SK-N-SH (cell line): ENCODE measurements at regions not wholly inside any gene's neighbourhood (a gene's known extent, or its start where the extent isn't known, plus 50 kb on each side); places are given as distances from the start of the nearest gene placed in this dataset.

Experiments used
- CTCF ChIA-PET: fragments of 300-600, 350-600 bp; formaldehyde crosslinking; extraction: SDS; loops from one replicate; lab custom pipeline; 2021; lab: Yijun Ruan, JAX
- POLR2A ChIA-PET: fragments of 350-600 bp; sonication (Branson Sonifier 250); formaldehyde crosslinking; extraction: SDS; loops from one replicate; lab custom pipeline; 2020; ENCODE audit warnings: antibody characterized with exemption, inconsistent platforms; lab: Yijun Ruan, JAX
- DNase-seq: peaks from one replicate; pipeline ENCODE4 v3.0.0; 2012
- H2AFZ ChIP-seq: fragments of 200-600 bp; sonication (generic); 2 replicates; pipeline ENCODE4 v1.8.1; 2016; ENCODE audit warnings: antibody characterized with exemption, mild to moderate bottlenecking, low read depth
- H3F3A ChIP-seq: fragments of 200-600 bp; sonication (generic); replicated peaks from 2 replicates; pipeline ENCODE3; 2016; ENCODE audit warnings: antibody characterized with exemption, mild to moderate bottlenecking; ENCODE audit not compliant: insufficient read depth
- H3K27ac ChIP-seq, 2 experiments: fragments of 200-500 bp in 1 of 2; fragments of 200-600 bp in 1 of 2; sonication (Bioruptor generic) in 1 of 2; sonication (generic), shearing (Covaris generic) in 1 of 2; 2 replicates each; pipeline versions ENCODE4 v1.5.1 to v1.6.1; 2014 to 2016; ENCODE audit warnings: low read depth in 2 of 2, inconsistent platforms in 1 of 2, low read length in 1 of 2, mild to moderate bottlenecking in 1 of 2, mixed read lengths in 1 of 2
- H3K27me3 ChIP-seq: fragments of 200-600 bp; sonication (generic), shearing (Covaris generic); 2 replicates; pipeline ENCODE4 v1.6.1; 2016; ENCODE audit warnings: mixed run types; ENCODE audit not compliant: insufficient read depth
- H3K36me3 ChIP-seq, 2 experiments: fragments of 200-500 bp in 1 of 2; fragments of 200-600 bp in 1 of 2; sonication (Bioruptor generic) in 1 of 2; sonication (generic) in 1 of 2; replicated peaks in 1 of 2; 2 replicates each; pipeline versions ENCODE3 to v1.5.1; 2014 to 2016; ENCODE audit warnings: low read length in 1 of 2, mild to moderate bottlenecking in 1 of 2; ENCODE audit not compliant: insufficient read depth in 2 of 2, control insufficient read depth in 1 of 2
- H3K4me1 ChIP-seq, 2 experiments: fragments of 200-500 bp in 1 of 2; fragments of 200-600 bp in 1 of 2; sonication (Bioruptor generic) in 1 of 2; sonication (generic), shearing (Covaris generic) in 1 of 2; 2 replicates each; pipeline versions ENCODE4 v1.5.1 to v1.6.1; 2014 to 2016; ENCODE audit warnings: low read depth in 1 of 2, low read length in 1 of 2, mixed run types in 1 of 2; ENCODE audit not compliant: insufficient read depth in 2 of 2, control insufficient read depth in 1 of 2
- H3K4me2 ChIP-seq: fragments of 200-600 bp; sonication (generic), shearing (Covaris generic); 2 replicates; pipeline ENCODE4 v1.6.1; 2017; ENCODE audit warnings: mixed run types
- H3K4me3 ChIP-seq, 2 experiments: fragments of 200-500 bp in 1 of 2; fragments of 200-600 bp in 1 of 2; sonication (Bioruptor generic) in 1 of 2; sonication (generic), shearing (Covaris generic) in 1 of 2; 2 replicates each; pipeline versions ENCODE4 v1.5.1 to v1.8.1; 2014 to 2016; ENCODE audit warnings: low read depth in 2 of 2, inconsistent platforms in 1 of 2, low read length in 1 of 2, mild to moderate bottlenecking in 1 of 2, mixed read lengths in 1 of 2, moderate library complexity in 1 of 2
- H3K79me2 ChIP-seq: fragments of 200-600 bp; sonication (generic); 2 replicates; pipeline ENCODE4 v1.8.1; 2017; ENCODE audit warnings: mild to moderate bottlenecking; ENCODE audit not compliant: insufficient read depth
- H3K9ac ChIP-seq: fragments of 200-600 bp; sonication (generic); 2 replicates; pipeline ENCODE4 v1.6.1; 2017; ENCODE audit warnings: mixed run types
- H3K9me2 ChIP-seq: fragments of 200-600 bp; sonication (generic); 2 replicates; pipeline ENCODE4 v1.6.1; 2017; ENCODE audit warnings: mixed run types
- H3K9me3 ChIP-seq: fragments of 200-600 bp; sonication (generic); 2 replicates; pipeline ENCODE4 v1.6.1; 2017; ENCODE audit warnings: mixed run types, mild to moderate bottlenecking, moderate library complexity
- H4K20me1 ChIP-seq: fragments of 200-600 bp; sonication (generic); 2 replicates; pipeline ENCODE4 v1.6.1; 2017; ENCODE audit warnings: mild to moderate bottlenecking, mixed run types; ENCODE audit not compliant: insufficient read depth
- CHD2 ChIP-seq: fragments of 150-350 bp; IDR thresholded peaks from 2 replicates; pipeline ENCODE4 v1.6.1; 2018; ENCODE audit warnings: low read length; ENCODE audit not compliant: partially characterized antibody
- EZH2phosphoT487 ChIP-seq: fragments of 200-600 bp; sonication (generic); IDR thresholded peaks from 2 replicates; pipeline ENCODE4 v1.6.1; 2017; ENCODE audit warnings: low read depth, mixed run types, mild to moderate bottlenecking, antibody characterized with exemption, moderate library complexity, borderline replicate concordance
- FOXJ3 ChIP-seq: sonication (generic); formaldehyde crosslinking; IDR thresholded peaks from 2 replicates; pipeline ENCODE4 v1.5.1; 2020; ENCODE audit warnings: mild to moderate bottlenecking, missing genetic modification reagents
- FOXM1 ChIP-seq: IDR thresholded peaks from 2 replicates; pipeline ENCODE4 v1.4.0; 2012; ENCODE audit warnings: low read depth, mild to moderate bottlenecking
- GABPA ChIP-seq: IDR thresholded peaks from 2 replicates; pipeline ENCODE4 v1.4.0; 2012; ENCODE audit warnings: low read depth, mild to moderate bottlenecking
- GATA2 ChIP-seq: sonication (generic); formaldehyde crosslinking; IDR thresholded peaks from 2 replicates; pipeline ENCODE4 v1.5.0; 2020; ENCODE audit warnings: mild to moderate bottlenecking, missing genetic modification reagents
- JUND ChIP-seq: IDR thresholded peaks from 2 replicates; pipeline ENCODE4 v1.4.0; 2012
- NFIC ChIP-seq: IDR thresholded peaks from 2 replicates; pipeline ENCODE4 v1.4.0; 2012; ENCODE audit warnings: borderline replicate concordance
- NRF1 ChIP-seq: IDR thresholded peaks from 2 replicates; pipeline ENCODE4 v1.6.1; 2012; ENCODE audit warnings: low read depth, mild to moderate bottlenecking, low read length
- POLR2AphosphoS5 ChIP-seq: IDR thresholded peaks from 2 replicates; pipeline ENCODE4 v1.6.1; 2012; ENCODE audit warnings: low read depth, low read length
- RAD21 ChIP-seq: IDR thresholded peaks from 2 replicates; pipeline ENCODE4 v1.6.1; 2012; ENCODE audit warnings: mild to moderate bottlenecking, low read length
- RCOR1 ChIP-seq: fragments of 150-350 bp; IDR thresholded peaks from 2 replicates; pipeline ENCODE4 v1.6.1; 2017; ENCODE audit warnings: antibody characterized with exemption, low read length
- RXRA ChIP-seq: IDR thresholded peaks from 2 replicates; pipeline ENCODE4 v1.4.0; 2012; ENCODE audit warnings: low read depth, mild to moderate bottlenecking, borderline replicate concordance
- TEAD4 ChIP-seq: IDR thresholded peaks from 2 replicates; pipeline ENCODE4 v1.4.0; 2012; ENCODE audit warnings: mild to moderate bottlenecking, borderline replicate concordance; ENCODE audit not compliant: insufficient read depth
- YY1 ChIP-seq: IDR thresholded peaks from 2 replicates; pipeline ENCODE4 v1.4.0; 2012; ENCODE audit warnings: low read depth, mild to moderate bottlenecking
- TF ChIP-seq, protein P1 (sequence below): fragments of 200-600 bp; sonication (generic); IDR thresholded peaks from 2 replicates; pipeline ENCODE4 v1.6.1; 2017; ENCODE audit warnings: antibody characterized with exemption, mild to moderate bottlenecking, moderate library complexity
- TF ChIP-seq, protein P2 (sequence below): IDR thresholded peaks from 2 replicates; pipeline ENCODE4 v1.6.1; 2012; ENCODE audit warnings: mild to moderate bottlenecking, low read depth, low read length, moderate library complexity
- TF ChIP-seq, protein P3 (sequence below): IDR thresholded peaks from 2 replicates; pipeline ENCODE4 v1.4.0; 2012; ENCODE audit warnings: low read depth
- TF ChIP-seq, protein P4 (sequence below): IDR thresholded peaks from 2 replicates; pipeline ENCODE4 v1.4.0; 2012; ENCODE audit warnings: low read depth, borderline replicate concordance
- TF ChIP-seq, protein P5 (sequence below): IDR thresholded peaks from 2 replicates; pipeline ENCODE4 v1.4.0; 2012; ENCODE audit warnings: low read depth, borderline replicate concordance

DNA sequence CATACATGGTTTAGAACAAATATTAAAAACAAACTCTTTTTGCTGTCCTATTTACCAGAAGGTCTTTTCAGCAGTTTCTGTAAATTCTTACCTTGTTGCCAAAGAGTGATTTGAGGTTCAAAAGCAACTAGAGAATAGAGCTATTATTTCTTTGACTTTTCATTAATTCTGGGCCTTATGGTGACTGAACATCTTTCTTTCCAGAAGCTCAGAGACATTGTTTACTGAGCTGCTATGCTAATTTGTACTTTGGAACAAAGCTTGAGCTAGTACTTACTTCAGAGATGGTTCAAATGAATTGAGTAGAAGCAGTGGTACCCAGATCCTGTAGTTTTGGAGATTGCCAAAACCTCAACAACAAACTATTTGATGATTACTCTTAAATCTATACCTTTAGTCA is 331.2 kb downstream of the SPRY2 start:
- H2AFZ ChIP-seq = no peak overlapping the region
- ChIA-PET CTCF (interaction anchor here (1.2 kb wide), 1 partner anchor 287 kb away, joined by 4 read pairs; no protein-coding TSS in a partner anchor), POLR2A (no interaction called here)
- no peak overlapping the region for H3K4me2 ChIP-seq
- no peak overlapping the region for H3K4me3 ChIP-seq
- peaks cover 9 to 13% of the 10 kb centered on the region in 2 experiments for H3K4me1 ChIP-seq
- no peak overlapping the region for H3K27ac ChIP-seq
- H3K9ac ChIP-seq = no peak overlapping the region
- H3K9me2 ChIP-seq = no peaks in the 10 kb centered on the region
- H3K79me2 ChIP-seq = no peaks in the 10 kb centered on the region
- DNase-seq = no peak
- H4K20me1 ChIP-seq = no peaks in the 10 kb centered on the region
- no peaks in the 10 kb centered on the region for H3K36me3 ChIP-seq
- TF ChIP-seq CHD2 (no peak), YY1 (no peak), GATA2 (CRISPR knock-in tag) (no peak), POLR2AphosphoS5 (no peak), NRF1 (no peak), RAD21 (no peak), RXRA (no peak), GABPA (no peak), RCOR1 (no peak), NFIC (no peak), EZH2phosphoT487 (no peak), FOXM1 (no peak), TEAD4 (no peak), FOXJ3 (CRISPR knock-in tag) (no peak), JUND (no peak)
- TF ChIP-seq, protein P1, sequence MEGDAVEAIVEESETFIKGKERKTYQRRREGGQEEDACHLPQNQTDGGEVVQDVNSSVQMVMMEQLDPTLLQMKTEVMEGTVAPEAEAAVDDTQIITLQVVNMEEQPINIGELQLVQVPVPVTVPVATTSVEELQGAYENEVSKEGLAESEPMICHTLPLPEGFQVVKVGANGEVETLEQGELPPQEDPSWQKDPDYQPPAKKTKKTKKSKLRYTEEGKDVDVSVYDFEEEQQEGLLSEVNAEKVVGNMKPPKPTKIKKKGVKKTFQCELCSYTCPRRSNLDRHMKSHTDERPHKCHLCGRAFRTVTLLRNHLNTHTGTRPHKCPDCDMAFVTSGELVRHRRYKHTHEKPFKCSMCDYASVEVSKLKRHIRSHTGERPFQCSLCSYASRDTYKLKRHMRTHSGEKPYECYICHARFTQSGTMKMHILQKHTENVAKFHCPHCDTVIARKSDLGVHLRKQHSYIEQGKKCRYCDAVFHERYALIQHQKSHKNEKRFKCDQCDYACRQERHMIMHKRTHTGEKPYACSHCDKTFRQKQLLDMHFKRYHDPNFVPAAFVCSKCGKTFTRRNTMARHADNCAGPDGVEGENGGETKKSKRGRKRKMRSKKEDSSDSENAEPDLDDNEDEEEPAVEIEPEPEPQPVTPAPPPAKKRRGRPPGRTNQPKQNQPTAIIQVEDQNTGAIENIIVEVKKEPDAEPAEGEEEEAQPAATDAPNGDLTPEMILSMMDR = no peak
- TF ChIP-seq, protein P2, sequence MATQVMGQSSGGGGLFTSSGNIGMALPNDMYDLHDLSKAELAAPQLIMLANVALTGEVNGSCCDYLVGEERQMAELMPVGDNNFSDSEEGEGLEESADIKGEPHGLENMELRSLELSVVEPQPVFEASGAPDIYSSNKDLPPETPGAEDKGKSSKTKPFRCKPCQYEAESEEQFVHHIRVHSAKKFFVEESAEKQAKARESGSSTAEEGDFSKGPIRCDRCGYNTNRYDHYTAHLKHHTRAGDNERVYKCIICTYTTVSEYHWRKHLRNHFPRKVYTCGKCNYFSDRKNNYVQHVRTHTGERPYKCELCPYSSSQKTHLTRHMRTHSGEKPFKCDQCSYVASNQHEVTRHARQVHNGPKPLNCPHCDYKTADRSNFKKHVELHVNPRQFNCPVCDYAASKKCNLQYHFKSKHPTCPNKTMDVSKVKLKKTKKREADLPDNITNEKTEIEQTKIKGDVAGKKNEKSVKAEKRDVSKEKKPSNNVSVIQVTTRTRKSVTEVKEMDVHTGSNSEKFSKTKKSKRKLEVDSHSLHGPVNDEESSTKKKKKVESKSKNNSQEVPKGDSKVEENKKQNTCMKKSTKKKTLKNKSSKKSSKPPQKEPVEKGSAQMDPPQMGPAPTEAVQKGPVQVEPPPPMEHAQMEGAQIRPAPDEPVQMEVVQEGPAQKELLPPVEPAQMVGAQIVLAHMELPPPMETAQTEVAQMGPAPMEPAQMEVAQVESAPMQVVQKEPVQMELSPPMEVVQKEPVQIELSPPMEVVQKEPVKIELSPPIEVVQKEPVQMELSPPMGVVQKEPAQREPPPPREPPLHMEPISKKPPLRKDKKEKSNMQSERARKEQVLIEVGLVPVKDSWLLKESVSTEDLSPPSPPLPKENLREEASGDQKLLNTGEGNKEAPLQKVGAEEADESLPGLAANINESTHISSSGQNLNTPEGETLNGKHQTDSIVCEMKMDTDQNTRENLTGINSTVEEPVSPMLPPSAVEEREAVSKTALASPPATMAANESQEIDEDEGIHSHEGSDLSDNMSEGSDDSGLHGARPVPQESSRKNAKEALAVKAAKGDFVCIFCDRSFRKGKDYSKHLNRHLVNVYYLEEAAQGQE = no peak
- TF ChIP-seq, protein P3, sequence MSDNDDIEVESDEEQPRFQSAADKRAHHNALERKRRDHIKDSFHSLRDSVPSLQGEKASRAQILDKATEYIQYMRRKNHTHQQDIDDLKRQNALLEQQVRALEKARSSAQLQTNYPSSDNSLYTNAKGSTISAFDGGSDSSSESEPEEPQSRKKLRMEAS = no peak
- TF ChIP-seq, protein P4, sequence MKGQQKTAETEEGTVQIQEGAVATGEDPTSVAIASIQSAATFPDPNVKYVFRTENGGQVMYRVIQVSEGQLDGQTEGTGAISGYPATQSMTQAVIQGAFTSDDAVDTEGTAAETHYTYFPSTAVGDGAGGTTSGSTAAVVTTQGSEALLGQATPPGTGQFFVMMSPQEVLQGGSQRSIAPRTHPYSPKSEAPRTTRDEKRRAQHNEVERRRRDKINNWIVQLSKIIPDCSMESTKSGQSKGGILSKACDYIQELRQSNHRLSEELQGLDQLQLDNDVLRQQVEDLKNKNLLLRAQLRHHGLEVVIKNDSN = no peak
- TF ChIP-seq, protein P5, sequence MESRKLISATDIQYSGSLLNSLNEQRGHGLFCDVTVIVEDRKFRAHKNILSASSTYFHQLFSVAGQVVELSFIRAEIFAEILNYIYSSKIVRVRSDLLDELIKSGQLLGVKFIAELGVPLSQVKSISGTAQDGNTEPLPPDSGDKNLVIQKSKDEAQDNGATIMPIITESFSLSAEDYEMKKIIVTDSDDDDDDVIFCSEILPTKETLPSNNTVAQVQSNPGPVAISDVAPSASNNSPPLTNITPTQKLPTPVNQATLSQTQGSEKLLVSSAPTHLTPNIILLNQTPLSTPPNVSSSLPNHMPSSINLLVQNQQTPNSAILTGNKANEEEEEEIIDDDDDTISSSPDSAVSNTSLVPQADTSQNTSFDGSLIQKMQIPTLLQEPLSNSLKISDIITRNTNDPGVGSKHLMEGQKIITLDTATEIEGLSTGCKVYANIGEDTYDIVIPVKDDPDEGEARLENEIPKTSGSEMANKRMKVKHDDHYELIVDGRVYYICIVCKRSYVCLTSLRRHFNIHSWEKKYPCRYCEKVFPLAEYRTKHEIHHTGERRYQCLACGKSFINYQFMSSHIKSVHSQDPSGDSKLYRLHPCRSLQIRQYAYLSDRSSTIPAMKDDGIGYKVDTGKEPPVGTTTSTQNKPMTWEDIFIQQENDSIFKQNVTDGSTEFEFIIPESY = no peak
- no peaks in the 10 kb centered on the region for H3F3A ChIP-seq
- no peaks in the 10 kb centered on the region for H3K9me3 ChIP-seq
- no peaks in the 10 kb centered on the region for H3K27me3 ChIP-seq
